ENCODE measurements at regions not wholly inside any gene's neighbourhood (a gene's known extent, or its start where the extent isn't known, plus 50 kb on each side); places are given as distances from the start of the nearest gene placed in this dataset.

- no peak for TF ChIP-seq CTCF (IDR thresholded peaks at IDR 0.05; ENCODE audit: extremely low read depth, insufficient read depth, missing control alignments)
- in situ Hi-C loops (cut with MboI; ENCODE audit: low pct_unique_long_range_greater_than_20kb, low sequenced_read_pairs, unreplicated experiment), result no loop called here
Measured at GRCh38 chr2:6750411-6751158, 115.1 kb downstream of the CMPK2 start.

GRCh38 chr2:6754419-6754818 is 111.3 kb downstream of the CMPK2 start:
- in situ Hi-C loops (cut with MboI; ENCODE audit: low pct_unique_long_range_greater_than_20kb, low sequenced_read_pairs, unreplicated experiment), result no loop called here
- no peak for DNase-seq (ENCODE audit: low spot score)
- no peak for TF ChIP-seq CTCF (IDR thresholded peaks at IDR 0.05; ENCODE audit: extremely low read depth, insufficient read depth, missing control alignments)

More at GRCh38 chr2:6750411-6751158, 115.1 kb downstream of the CMPK2 start:
- DNase-seq (ENCODE audit: low spot score), result no peak

GRCh38 chr2:6755456-6755855 is 110.3 kb downstream of the CMPK2 start:
- in situ Hi-C loops (cut with MboI; ENCODE audit: low pct_unique_long_range_greater_than_20kb, low sequenced_read_pairs, unreplicated experiment), result no loop called here
- DNase-seq (ENCODE audit: low spot score), result no peak
- no peak for TF ChIP-seq CTCF (IDR thresholded peaks at IDR 0.05; ENCODE audit: extremely low read depth, insufficient read depth, missing control alignments)

GRCh38 chr2:6757215-6757614 is 108.5 kb downstream of the CMPK2 start:
- DNase-seq (ENCODE audit: low spot score), result no peak
- TF ChIP-seq CTCF (IDR thresholded peaks at IDR 0.05; ENCODE audit: extremely low read depth, insufficient read depth, missing control alignments), result no peak
- in situ Hi-C loops (cut with MboI; ENCODE audit: low pct_unique_long_range_greater_than_20kb, low sequenced_read_pairs, unreplicated experiment), result no loop called here

- in situ Hi-C loops (cut with MboI; ENCODE audit: low pct_unique_long_range_greater_than_20kb, low sequenced_read_pairs, unreplicated experiment), result no loop called here
- no peak for DNase-seq (ENCODE audit: low spot score)
- TF ChIP-seq CTCF (IDR thresholded peaks at IDR 0.05; ENCODE audit: extremely low read depth, insufficient read depth, missing control alignments), result no peak
Measured at GRCh38 chr2:6759689-6760088, 106.0 kb downstream of the CMPK2 start.

- DNase-seq (ENCODE audit: low spot score), result no peak
- in situ Hi-C loops (cut with MboI; ENCODE audit: low pct_unique_long_range_greater_than_20kb, low sequenced_read_pairs, unreplicated experiment), result no loop called here
- TF ChIP-seq CTCF (IDR thresholded peaks at IDR 0.05; ENCODE audit: extremely low read depth, insufficient read depth, missing control alignments), result no peak
Measured at GRCh38 chr2:6760132-6760531, 105.6 kb downstream of the CMPK2 start.

Data from GM13977 (cell line).